GM12878 (cell line): ENCODE measurements at regions not wholly inside any gene's neighbourhood (a gene's known extent, or its start where the extent isn't known, plus 50 kb on each side); places are given as distances from the start of the nearest gene placed in this dataset.

Source experiments
- ATAC-seq: fragments of 200-7000 bp; cut with Tn5 transposase; 3 replicates; pipeline ENCODE4 v1.9.1; 2020; ENCODE audit warnings: mild to moderate bottlenecking, moderate library complexity
- BruUV-seq: library from RNA; stranded (reverse); fragments of 400-500 nt; replicated peaks from 2 replicates; lab custom pipeline; 2021; lab: Mats Ljungman, UMichigan
- CTCF ChIA-PET: fragments of 300-600 bp; sonication (Branson Sonifier 250); formaldehyde crosslinking; extraction: SDS; loops from one replicate; lab custom pipeline; 2021; ENCODE audit warnings: inconsistent platforms; lab: Yijun Ruan, JAX
- POLR2A ChIA-PET: fragments of 350-600 bp; formaldehyde crosslinking; extraction: SDS; loops from one replicate; lab custom pipeline; 2021; ENCODE audit warnings: inconsistent platforms; lab: Charles Lee
- RAD21 ChIA-PET: fragments of 300-600 bp; sonication (Branson Sonifier 250); formaldehyde crosslinking; loops from one replicate; lab custom pipeline; 2023; ENCODE audit warnings: antibody characterized with exemption; ENCODE audit not compliant: unreplicated experiment; lab: Charles Lee
- SMC1A ChIA-PET: fragments of 300-600 bp; sonication (Branson Sonifier 250); formaldehyde crosslinking; loops from one replicate; lab custom pipeline; 2023; ENCODE audit not compliant: unreplicated experiment, uncharacterized antibody; lab: Charles Lee
- DNase-seq: peaks from one replicate; pipeline ENCODE4 v3.0.0-alpha.2; 2011; ENCODE audit warnings: low read depth, low spot score
- FAIRE-seq: peaks from 3 replicates; lab custom pipeline; 2011; peaks lifted over from hg19 to GRCh38; lab: Jason Lieb, UNC
- H2AFZ ChIP-seq: 2 replicates; pipeline ENCODE4 v1.6.0; 2011; ENCODE audit warnings: low read depth, low read length, control low read depth; ENCODE audit not compliant: control insufficient read depth
- H3K27ac ChIP-seq: 2 replicates; pipeline ENCODE4 v1.5.1; 2011; ENCODE audit warnings: control low read depth; ENCODE audit not compliant: control insufficient read depth, insufficient read depth
- H3K27me3 ChIP-seq, 2 experiments: replicated peaks in 1 of 2; 2 replicates each; pipeline versions ENCODE4 v1.6.0 to v1.6.1; 2011; ENCODE audit warnings: low read length in 1 of 2; ENCODE audit not compliant: control insufficient read depth in 2 of 2, insufficient read depth in 2 of 2
- H3K36me3 ChIP-seq, 2 experiments: 2 replicates each; pipeline ENCODE4 v1.5.1; 2011; ENCODE audit warnings: low read length in 1 of 2; ENCODE audit not compliant: control insufficient read depth in 2 of 2, insufficient read depth in 2 of 2
- H3K4me1 ChIP-seq: 2 replicates; pipeline ENCODE4 v1.6.1; 2011; ENCODE audit warnings: mild to moderate bottlenecking, low read length, moderate library complexity, mixed read lengths; ENCODE audit not compliant: control insufficient read depth, insufficient read depth
- H3K4me2 ChIP-seq: 2 replicates; pipeline ENCODE4 v1.6.0; 2011; ENCODE audit warnings: control low read depth; ENCODE audit not compliant: control insufficient read depth, insufficient read depth
- H3K4me3 ChIP-seq: fragments of 200-600 bp; sonication (generic); 2 replicates; pipeline ENCODE4 v1.5.1; 2016
- H3K79me2 ChIP-seq: 2 replicates; pipeline ENCODE4 v1.6.0; 2011; ENCODE audit warnings: low read length; ENCODE audit not compliant: control insufficient read depth, insufficient read depth
- H3K9ac ChIP-seq: 2 replicates; pipeline ENCODE4 v1.8.0; 2011; ENCODE audit warnings: low read length, control low read depth, mixed read lengths; ENCODE audit not compliant: control insufficient read depth, insufficient read depth
- H3K9me3 ChIP-seq: replicated peaks from 3 replicates; pipeline ENCODE4 v1.5.1; 2011; ENCODE audit warnings: mild to moderate bottlenecking, low read length; ENCODE audit not compliant: control insufficient read depth, insufficient read depth
- H4K20me1 ChIP-seq: 2 replicates; pipeline ENCODE4 v1.6.0; 2011; ENCODE audit not compliant: control insufficient read depth, insufficient read depth
- BACH1 ChIP-seq: fragments of 450-650 bp; IDR thresholded peaks from 2 replicates; pipeline ENCODE4 v1.6.1; 2017; ENCODE audit warnings: mild to moderate bottlenecking, borderline replicate concordance
- SMC3 ChIP-seq: IDR thresholded peaks from 2 replicates; pipeline ENCODE4 v1.6.1; 2011; ENCODE audit warnings: low read length, improper control_type of control experiment, borderline replicate concordance
- STAT1 ChIP-seq: fragments of 450-650 bp; conservative IDR thresholded peaks from 2 replicates; pipeline ENCODE4 v1.6.1; 2014; ENCODE audit warnings: antibody characterized with exemption, mild to moderate bottlenecking
- ZNF622 ChIP-seq: fragments of 450-650 bp; IDR thresholded peaks from 2 replicates; pipeline ENCODE4 v1.6.1; 2017; ENCODE audit warnings: mild to moderate bottlenecking, inconsistent platforms
- WGBS: methylation state at CpG from one replicate; pipeline ENCODE4 v1.1.6; 2016; ENCODE audit warnings: low lambda C conversion rate; ENCODE audit not compliant: insufficient replicate concordance, insufficient coverage; ENCODE audit errors: missing lambda C conversion rate; 5-methylcytosine and 5-hydroxymethylcytosine counted together
- in situ Hi-C: fragments of 300-500 bp; cut with MboI; formaldehyde crosslinking; loops from 9 replicates; pipeline ENCODE4 v1.14.3; 2018; ENCODE audit warnings: mixed read lengths
- intact Hi-C: fragments of 100-400 bp; cut with micrococcal nuclease; formaldehyde crosslinking; loops from one replicate; pipeline ENCODE4 v1.14.2; 2022; ENCODE audit not compliant: unreplicated experiment
- TF ChIP-seq, protein P1 (sequence below), 3 experiments: IDR thresholded peaks in 2 of 3; conservative IDR thresholded peaks in 1 of 3; 2 replicates each; pipeline ENCODE4 v1.5.1; 2011; ENCODE audit warnings: low read depth in 3 of 3, low read length in 3 of 3, mild to moderate bottlenecking in 3 of 3, control low read depth in 2 of 3, moderate library complexity in 2 of 3, inconsistent platforms in 1 of 3, mixed read lengths in 1 of 3; ENCODE audit not compliant: control insufficient read depth in 2 of 3, insufficient read depth in 1 of 3; ENCODE audit errors: extremely low read depth in 1 of 3

DNA sequence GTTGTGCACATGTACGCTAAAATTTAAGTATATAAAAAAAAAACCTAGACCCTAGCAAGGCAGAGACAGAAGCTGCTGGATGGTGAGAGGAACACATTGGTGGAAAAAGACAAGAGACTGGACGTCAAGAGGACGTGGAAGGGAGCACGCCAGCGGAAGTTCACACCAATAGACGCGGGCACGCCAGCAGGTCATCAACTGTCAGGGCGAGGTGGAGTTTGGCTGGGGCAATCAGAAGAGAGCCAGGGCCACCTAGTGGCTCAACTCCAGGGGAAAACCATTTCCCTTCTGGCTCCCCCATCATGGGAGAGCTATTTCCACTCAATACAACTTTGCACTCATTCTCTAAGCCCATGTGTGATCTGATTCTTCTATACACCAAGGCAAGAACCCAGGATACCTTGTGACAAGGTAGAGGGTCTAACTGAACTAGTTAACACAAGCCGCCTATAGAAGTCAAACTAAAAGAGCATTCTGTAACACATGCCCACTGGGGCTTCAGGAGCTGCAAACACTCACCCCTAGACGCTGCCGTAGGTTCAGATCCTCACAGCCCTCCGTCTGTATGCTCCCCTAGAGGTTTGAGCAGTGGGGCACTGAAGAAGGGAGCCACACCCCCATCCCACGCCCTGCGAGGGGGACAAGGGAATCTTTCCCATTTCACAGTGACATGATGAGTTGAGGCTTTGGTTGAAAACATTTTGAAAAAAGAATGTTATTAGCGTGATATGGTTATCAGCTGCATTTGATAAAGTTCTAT is 702.7 kb downstream of the TMTC2 start:
- WGBS: 59% methylated on average over 15 of the region's 16 CpGs
- Histone ChIP-seq H2AFZ (no peak overlapping the region), H3K79me2 (no peaks in the 10 kb centered on the region), H3K4me2 (no peak overlapping the region), H3K27ac (no peak overlapping the region), H3K4me1 (no peaks in the 10 kb centered on the region), H4K20me1 (no peaks in the 10 kb centered on the region), H3K9ac (no peak overlapping the region), H3K27me3 (no peaks in the 10 kb centered on the region), H3K36me3 (no peaks in the 10 kb centered on the region), H3K9me3 (no peaks in the 10 kb centered on the region), H3K4me3 (no peak overlapping the region)
- CTCF ChIA-PET: interaction anchor here (0.7 to 5.3 kb wide), 7 partner anchors 10 to 703 kb away, joined by 3 to 38 read pairs (median 3); partner anchors contain the start of gene TMTC2
- no peak for DNase-seq
- ATAC-seq: peak; percentile 69
- FAIRE-seq: no peak
- no TSS peak for BruUV-seq
- SMC1A ChIA-PET: interaction anchor here (1.5 to 2.6 kb wide), 3 partner anchors 10 to 705 kb away, joined by 4 to 17 read pairs (median 4); no protein-coding TSS in a partner anchor
- in situ Hi-C loops: no loop called here
- RAD21 ChIA-PET: interaction anchor here (3.2 kb wide), 1 partner anchor 704 kb away, joined by 29 read pairs; the partner anchor contains the start of gene TMTC2
- POLR2A ChIA-PET: no interaction called here
- intact Hi-C loops: loop anchor here (1.0 kb wide), 1 partner anchor 703 kb away; the partner anchor contains the start of gene TMTC2
- TF ChIP-seq ZNF622: no peak
- no peak for TF ChIP-seq BACH1
- TF ChIP-seq SMC3: peak; percentile 25; the same call in 1 of the 2 replicates
- TF ChIP-seq, protein P1, sequence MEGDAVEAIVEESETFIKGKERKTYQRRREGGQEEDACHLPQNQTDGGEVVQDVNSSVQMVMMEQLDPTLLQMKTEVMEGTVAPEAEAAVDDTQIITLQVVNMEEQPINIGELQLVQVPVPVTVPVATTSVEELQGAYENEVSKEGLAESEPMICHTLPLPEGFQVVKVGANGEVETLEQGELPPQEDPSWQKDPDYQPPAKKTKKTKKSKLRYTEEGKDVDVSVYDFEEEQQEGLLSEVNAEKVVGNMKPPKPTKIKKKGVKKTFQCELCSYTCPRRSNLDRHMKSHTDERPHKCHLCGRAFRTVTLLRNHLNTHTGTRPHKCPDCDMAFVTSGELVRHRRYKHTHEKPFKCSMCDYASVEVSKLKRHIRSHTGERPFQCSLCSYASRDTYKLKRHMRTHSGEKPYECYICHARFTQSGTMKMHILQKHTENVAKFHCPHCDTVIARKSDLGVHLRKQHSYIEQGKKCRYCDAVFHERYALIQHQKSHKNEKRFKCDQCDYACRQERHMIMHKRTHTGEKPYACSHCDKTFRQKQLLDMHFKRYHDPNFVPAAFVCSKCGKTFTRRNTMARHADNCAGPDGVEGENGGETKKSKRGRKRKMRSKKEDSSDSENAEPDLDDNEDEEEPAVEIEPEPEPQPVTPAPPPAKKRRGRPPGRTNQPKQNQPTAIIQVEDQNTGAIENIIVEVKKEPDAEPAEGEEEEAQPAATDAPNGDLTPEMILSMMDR (IDR thresholded peaks at IDR 0.05 in 2 of 3, conservative IDR thresholded peaks at IDR 0.05 in 1 of 3; ENCODE audit: control insufficient read depth in 2 of 3, extremely low read depth in 1 of 3, insufficient read depth in 1 of 3, low read depth in 3 of 3, low read length in 3 of 3): peak; percentile 6 to 32 (median 16); a peak in 3 of 6 replicates
- no peak for TF ChIP-seq STAT1
